B cell (primary cell): ENCODE measurements at regions not wholly inside any gene's neighbourhood (a gene's known extent, or its start where the extent isn't known, plus 50 kb on each side); places are given as distances from the start of the nearest gene placed in this dataset.

Source experiments
- ATAC-seq: fragments of 200-7000 bp; cut with Tn5 transposase; one replicate; pipeline ENCODE4 v1.10.0; 2021; ENCODE audit warnings: low read depth, mild to moderate bottlenecking, moderate number of reproducible peaks, moderate library complexity
- CTCF ChIA-PET: fragments of 350-600 bp; sonication (Branson Sonifier 250); formaldehyde crosslinking; loops from one replicate; lab custom pipeline; 2021; ENCODE audit warnings: antibody characterized with exemption, inconsistent platforms; lab: Charles Lee
- POLR2A ChIA-PET: fragments of 350-600 bp; sonication (Branson Sonifier 250); formaldehyde crosslinking; loops from one replicate; lab custom pipeline; 2021; ENCODE audit warnings: antibody characterized with exemption; lab: Charles Lee
- DNase-seq: peaks from one replicate; pipeline ENCODE4 v3.0.0; 2013
- H2AFZ ChIP-seq: 2 replicates; pipeline ENCODE4 v1.6.1; 2012; ENCODE audit warnings: mild to moderate bottlenecking, low read depth, low read length; ENCODE audit not compliant: insufficient read depth, poor library complexity, severe bottlenecking
- H3K27ac ChIP-seq, 2 donors: 1 replicate in 1 of 2; 2 replicates in 1 of 2; pipeline ENCODE4 v1.5.1; 2012 to 2013; ENCODE audit warnings: low read length in 2 of 2, mild to moderate bottlenecking in 2 of 2, moderate library complexity in 1 of 2
- H3K27me3 ChIP-seq, 4 experiments: fragments of 200-600 bp in 1 of 4; sonication (generic) in 1 of 4; replicated peaks in 1 of 4; 1 replicate in 2 of 4; 2 replicates in 2 of 4; pipeline versions ENCODE4 v1.6.1 to v1.7.0; 2013 to 2016; ENCODE audit warnings: low read length in 3 of 4, mild to moderate bottlenecking in 2 of 4, mixed read lengths in 1 of 4, moderate library complexity in 1 of 4; ENCODE audit not compliant: insufficient read depth in 4 of 4, control insufficient read depth in 3 of 4; ENCODE audit errors: control extremely low read depth in 1 of 4
- H3K36me3 ChIP-seq, 2 experiments: replicated peaks in 1 of 2; 1 replicate in 1 of 2; 2 replicates in 1 of 2; pipeline versions ENCODE4 v1.6.1 to v1.7.1; 2013; ENCODE audit warnings: low read length in 1 of 2; ENCODE audit not compliant: insufficient read depth in 2 of 2, control insufficient read depth in 1 of 2; ENCODE audit errors: control extremely low read depth in 1 of 2, extremely low read depth in 1 of 2
- H3K4me1 ChIP-seq, 2 donors: fragments of 200-600 bp in 1 of 2; sonication (generic) in 1 of 2; 1 replicate in 1 of 2; 2 replicates in 1 of 2; pipeline versions ENCODE4 v1.5.1 to v1.6.1; 2013 to 2017; ENCODE audit warnings: low read length in 2 of 2; ENCODE audit not compliant: control insufficient read depth in 2 of 2, insufficient read depth in 2 of 2
- H3K4me2 ChIP-seq: replicated peaks from 2 replicates; pipeline ENCODE3; 2012; ENCODE audit warnings: mild to moderate bottlenecking, low read depth, low read length; ENCODE audit not compliant: poor library complexity, severe bottlenecking
- H3K4me3 ChIP-seq, 5 experiments: fragments of 200-600 bp in 1 of 5; sonication (generic) in 1 of 5; 1 replicate in 3 of 5; 2 replicates in 2 of 5; pipeline versions ENCODE4 v1.5.1 to v1.7.0; 2011 to 2016; ENCODE audit warnings: low read length in 4 of 5, mild to moderate bottlenecking in 4 of 5, low read depth in 2 of 5, control low read depth in 1 of 5, moderate library complexity in 1 of 5; ENCODE audit not compliant: insufficient read depth in 1 of 5; ENCODE audit errors: control extremely low read depth in 1 of 5, extremely low read depth in 1 of 5
- H3K79me2 ChIP-seq: fragments of 200-600 bp; sonication (generic); one replicate; pipeline ENCODE4 v1.6.0; 2016; ENCODE audit warnings: low read length; ENCODE audit not compliant: control insufficient read depth, insufficient read depth
- H3K9ac ChIP-seq: fragments of 200-600 bp; sonication (generic); 2 replicates; pipeline ENCODE4 v1.6.1; 2017; ENCODE audit warnings: mild to moderate bottlenecking, low read length, moderate library complexity
- H3K9me3 ChIP-seq, 3 donors: one replicate each; pipeline versions ENCODE4 v1.6.1 to v1.7.1; 2013; ENCODE audit warnings: low read length in 2 of 3; ENCODE audit not compliant: control insufficient read depth in 2 of 3, insufficient read depth in 1 of 3; ENCODE audit errors: control extremely low read depth in 1 of 3
- H4K20me1 ChIP-seq: 2 replicates; pipeline ENCODE4 v1.6.0; 2012; ENCODE audit warnings: mild to moderate bottlenecking, low read length; ENCODE audit not compliant: insufficient read depth, control insufficient read depth, poor library complexity, severe bottlenecking
- H3K27ac Mint-ChIP-seq: one replicate; pipeline ENCODE4 v1.8.0; 2021; ENCODE audit warnings: mixed read lengths
- H3K27me3 Mint-ChIP-seq: one replicate; pipeline ENCODE4 v1.8.0; 2021; ENCODE audit warnings: mixed read lengths
- H3K4me1 Mint-ChIP-seq: one replicate; pipeline ENCODE4 v1.8.0; 2021; ENCODE audit warnings: mixed read lengths
- H3K4me3 Mint-ChIP-seq: one replicate; pipeline ENCODE4 v1.8.0; 2021; ENCODE audit warnings: mixed read lengths
- H3K9me3 Mint-ChIP-seq: one replicate; pipeline ENCODE4 v1.8.0; 2022; ENCODE audit warnings: mixed read lengths; ENCODE audit not compliant: insufficient read depth
- EZH2 ChIP-seq: IDR thresholded peaks from 2 replicates; pipeline ENCODE4 v1.6.1; 2012; ENCODE audit warnings: borderline replicate concordance, low read depth, mild to moderate bottlenecking, moderate library complexity, low read length; ENCODE audit not compliant: insufficient read depth, poor library complexity, severe bottlenecking
- WGBS: methylation state at CpG from one replicate; pipeline ENCODE4 v1.1.5; 2013; ENCODE audit warnings: missing lambda C conversion rate; ENCODE audit not compliant: insufficient coverage; 5-methylcytosine and 5-hydroxymethylcytosine counted together
- intact Hi-C: fragments of 100-400 bp; cut with micrococcal nuclease; formaldehyde crosslinking; loops from one replicate; pipeline ENCODE4 v1.10.0; 2022
- TF ChIP-seq, protein P1 (sequence below): fragments of 200-600 bp; IDR thresholded peaks from one replicate; pipeline ENCODE4 v1.8.0; 2022; ENCODE audit warnings: antibody characterized with exemption, mild to moderate bottlenecking

DNA sequence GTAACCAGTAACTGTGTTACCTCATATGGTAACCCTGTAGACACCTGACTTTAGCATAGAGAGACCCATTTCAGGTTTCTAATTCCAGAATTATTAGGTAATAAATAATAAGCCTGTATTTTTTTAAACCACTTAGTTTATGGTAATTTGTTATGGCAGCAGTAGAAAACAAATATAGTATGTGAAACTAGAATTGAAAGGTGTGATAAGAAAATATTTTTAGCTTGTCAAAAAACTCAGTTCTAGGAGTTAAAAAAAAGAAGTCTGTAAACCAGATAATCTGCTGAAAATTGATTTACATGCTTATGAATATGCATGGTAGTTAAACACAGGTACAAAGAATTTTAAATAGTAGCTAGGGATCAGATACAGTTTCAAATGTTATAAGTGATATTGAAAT, 695.0 kb upstream of the GJE1 start:
- H3K4me1 ChIP-seq: no peaks in the 10 kb centered on the region
- H3K4me2 ChIP-seq: no peak overlapping the region
- no peak for ATAC-seq
- Mint-ChIP-seq H3K4me1 (no peaks in the 10 kb centered on the region), H3K27ac (no peak overlapping the region), H3K9me3 (peaks cover 2% of the 10 kb centered on the region), H3K27me3 (peaks cover 3% of the 10 kb centered on the region), H3K4me3 (no peak overlapping the region)
- intact Hi-C loops: no loop called here
- H2AFZ ChIP-seq: no peak overlapping the region
- no peak overlapping the region for H3K27ac ChIP-seq
- CTCF ChIA-PET: no interaction called here
- POLR2A ChIA-PET: no interaction called here
- H3K79me2 ChIP-seq: no peaks in the 10 kb centered on the region
- H3K4me3 ChIP-seq: no peak overlapping the region
- no peaks in the 10 kb centered on the region for H3K36me3 ChIP-seq
- DNase-seq: no peak
- H3K27me3 ChIP-seq: no peaks in the 10 kb centered on the region
- H3K9ac ChIP-seq: no peak overlapping the region
- no peaks in the 10 kb centered on the region for H4K20me1 ChIP-seq
- TF ChIP-seq, protein P1, sequence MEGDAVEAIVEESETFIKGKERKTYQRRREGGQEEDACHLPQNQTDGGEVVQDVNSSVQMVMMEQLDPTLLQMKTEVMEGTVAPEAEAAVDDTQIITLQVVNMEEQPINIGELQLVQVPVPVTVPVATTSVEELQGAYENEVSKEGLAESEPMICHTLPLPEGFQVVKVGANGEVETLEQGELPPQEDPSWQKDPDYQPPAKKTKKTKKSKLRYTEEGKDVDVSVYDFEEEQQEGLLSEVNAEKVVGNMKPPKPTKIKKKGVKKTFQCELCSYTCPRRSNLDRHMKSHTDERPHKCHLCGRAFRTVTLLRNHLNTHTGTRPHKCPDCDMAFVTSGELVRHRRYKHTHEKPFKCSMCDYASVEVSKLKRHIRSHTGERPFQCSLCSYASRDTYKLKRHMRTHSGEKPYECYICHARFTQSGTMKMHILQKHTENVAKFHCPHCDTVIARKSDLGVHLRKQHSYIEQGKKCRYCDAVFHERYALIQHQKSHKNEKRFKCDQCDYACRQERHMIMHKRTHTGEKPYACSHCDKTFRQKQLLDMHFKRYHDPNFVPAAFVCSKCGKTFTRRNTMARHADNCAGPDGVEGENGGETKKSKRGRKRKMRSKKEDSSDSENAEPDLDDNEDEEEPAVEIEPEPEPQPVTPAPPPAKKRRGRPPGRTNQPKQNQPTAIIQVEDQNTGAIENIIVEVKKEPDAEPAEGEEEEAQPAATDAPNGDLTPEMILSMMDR: no peak
- TF ChIP-seq EZH2: no peak
- H3K9me3 ChIP-seq: no peaks in the 10 kb centered on the region

DNA sequence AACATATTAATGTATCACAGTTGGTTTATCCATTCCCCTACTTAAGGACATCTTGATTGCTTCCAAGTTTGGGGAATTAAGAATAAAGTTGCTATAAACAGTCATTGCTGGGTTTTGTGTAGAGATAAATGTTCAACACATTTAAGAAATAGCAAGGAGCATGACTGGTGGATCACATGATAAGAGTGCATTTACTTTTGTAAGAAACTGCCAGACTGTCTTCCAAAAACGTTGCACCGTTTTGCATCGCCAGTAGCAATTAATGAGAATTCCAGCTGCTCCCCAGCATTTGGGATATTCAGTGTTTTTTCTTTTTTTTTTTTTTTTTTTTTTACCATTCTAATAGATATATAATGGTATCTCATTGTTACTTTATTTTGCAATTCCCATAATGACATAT, 695.7 kb upstream of the GJE1 start:
- Histone ChIP-seq H4K20me1 (no peaks in the 10 kb centered on the region), H3K27me3 (no peaks in the 10 kb centered on the region), H3K4me2 (no peak overlapping the region), H3K27ac (no peak overlapping the region), H3K9ac (no peak overlapping the region), H3K79me2 (no peaks in the 10 kb centered on the region), H3K9me3 (no peaks in the 10 kb centered on the region), H2AFZ (no peak overlapping the region), H3K4me3 (no peak overlapping the region), H3K4me1 (no peaks in the 10 kb centered on the region), H3K36me3 (no peaks in the 10 kb centered on the region)
- ATAC-seq: no peak
- Mint-ChIP-seq H3K4me3 (no peak overlapping the region), H3K27me3 (peaks cover 3% of the 10 kb centered on the region), H3K9me3 (peaks cover 2% of the 10 kb centered on the region), H3K27ac (no peak overlapping the region), H3K4me1 (no peaks in the 10 kb centered on the region)
- CTCF ChIA-PET: no interaction called here
- TF ChIP-seq, protein P1: no peak
- no peak for TF ChIP-seq EZH2
- POLR2A ChIA-PET: no interaction called here
- 60% methylated on average over 1 of the region's 3 CpGs for WGBS
- intact Hi-C loops: no loop called here
- DNase-seq: no peak
